Epithelial cell of esophagus (primary cell): ENCODE measurements at regions not wholly inside any gene's neighbourhood (a gene's known extent, or its start where the extent isn't known, plus 50 kb on each side); places are given as distances from the start of the nearest gene placed in this dataset.
"Not testable (repeated sequence)": the region's sequence is repeated elsewhere in the genome, so short reads cannot be mapped to it uniquely, and the experiment has no call there.

Source experiments
- DNase-seq: peaks from one replicate; pipeline ENCODE4 v3.0.0; 2010; ENCODE audit warnings: low read depth
- H3K4me3 ChIP-seq: 2 replicates; pipeline ENCODE4 v1.5.1; 2011; ENCODE audit warnings: mild to moderate bottlenecking, low read length, control low read depth

DNA sequence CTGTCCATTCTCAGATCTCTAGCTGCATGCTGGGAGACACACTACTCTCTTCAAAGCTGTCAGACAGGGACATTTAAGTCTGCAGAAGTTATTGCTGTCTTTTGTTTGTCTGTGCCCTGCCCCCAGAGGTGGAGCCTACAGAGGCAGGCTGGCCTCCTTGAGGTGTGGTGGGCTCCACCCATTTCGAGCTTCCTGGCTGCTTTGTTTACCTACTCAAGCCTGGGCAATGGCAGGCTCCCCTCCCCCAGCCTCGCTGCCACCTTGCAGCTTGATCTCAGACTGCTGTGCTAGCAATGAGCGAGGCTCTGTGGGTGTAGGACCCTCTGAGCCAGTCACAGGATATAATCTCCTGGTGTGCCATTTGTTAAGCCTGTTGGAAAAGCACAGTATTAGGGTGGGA lies 59.4 kb upstream of the NUDT11 start:
- H3K4me3 ChIP-seq: not testable (repeated sequence)
- DNase-seq: peak; percentile 35
